Hematopoietic multipotent progenitor cell (in vitro differentiated cells): ENCODE measurements at regions not wholly inside any gene's neighbourhood (a gene's known extent, or its start where the extent isn't known, plus 50 kb on each side); places are given as distances from the start of the nearest gene placed in this dataset.
A peak's percentile ranks its signal among the peaks of the same experiment; 100 is the strongest.

Source experiments
- DNase-seq, 3 donors: peaks; one replicate each; pipeline ENCODE4 v3.0.0-alpha.2; 2011 to 2015; ENCODE audit warnings: low read depth in 2 of 3, low spot score in 2 of 3

DNA sequence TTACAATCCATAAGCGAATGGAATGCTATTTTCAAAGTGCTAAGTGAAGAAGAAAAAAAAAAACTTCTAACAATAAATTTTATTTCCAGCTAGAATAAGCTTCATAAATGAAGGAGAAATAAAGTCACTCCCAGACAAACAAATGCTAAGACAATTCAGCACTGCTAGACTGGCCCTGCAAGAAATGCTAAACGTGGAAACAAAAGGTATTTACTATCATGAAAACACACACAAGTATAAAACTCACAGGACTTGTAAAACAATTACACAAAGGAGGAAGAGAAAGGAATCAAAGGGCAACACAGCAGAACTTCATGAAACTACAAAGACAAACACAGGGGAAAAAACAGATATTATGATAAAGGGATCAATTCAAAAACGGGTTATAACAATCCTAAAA, 85.8 kb upstream of the NELL2 start:
- no peak for DNase-seq

DNA sequence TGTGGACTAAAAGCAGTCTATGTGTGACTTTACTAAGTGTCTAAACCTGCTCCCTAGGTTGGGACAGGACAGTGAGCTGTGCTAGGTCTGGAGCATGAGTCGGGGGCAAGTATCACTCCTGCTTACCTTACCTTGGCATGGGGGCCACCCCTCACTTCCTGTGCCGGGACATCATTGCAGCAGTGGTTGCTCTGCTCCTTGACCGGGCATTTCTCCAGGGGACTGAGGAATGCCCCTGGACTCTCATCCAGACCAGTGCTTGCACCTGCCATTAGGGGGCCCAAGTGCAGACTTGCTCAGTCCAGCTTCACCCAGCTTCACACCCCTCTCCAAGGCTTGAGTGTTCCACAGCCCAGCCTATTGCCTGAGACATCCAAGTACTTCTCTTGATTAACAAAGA, 84.7 kb upstream of the NELL2 start:
- DNase-seq: no peak

DNA sequence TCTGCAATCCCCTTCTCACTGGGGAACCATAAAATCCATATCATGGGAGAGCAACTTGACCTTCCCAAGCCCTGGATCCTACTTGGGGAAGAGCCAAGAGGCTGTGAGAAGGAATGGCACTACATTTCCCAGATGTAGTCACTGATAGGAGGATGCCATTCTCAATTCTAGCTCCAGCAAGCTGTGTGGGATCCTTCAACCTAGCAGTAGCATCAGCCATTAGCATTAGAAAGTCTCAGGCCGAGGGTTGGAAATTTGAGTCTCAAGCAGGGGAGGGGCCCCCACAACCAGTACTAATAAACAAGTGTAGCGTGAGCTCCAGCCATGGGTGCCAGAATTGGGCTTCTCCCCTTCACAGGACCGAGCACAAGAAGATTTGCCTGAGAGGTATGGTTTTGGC, 84.3 kb upstream of the NELL2 start:
- no peak for DNase-seq

DNA sequence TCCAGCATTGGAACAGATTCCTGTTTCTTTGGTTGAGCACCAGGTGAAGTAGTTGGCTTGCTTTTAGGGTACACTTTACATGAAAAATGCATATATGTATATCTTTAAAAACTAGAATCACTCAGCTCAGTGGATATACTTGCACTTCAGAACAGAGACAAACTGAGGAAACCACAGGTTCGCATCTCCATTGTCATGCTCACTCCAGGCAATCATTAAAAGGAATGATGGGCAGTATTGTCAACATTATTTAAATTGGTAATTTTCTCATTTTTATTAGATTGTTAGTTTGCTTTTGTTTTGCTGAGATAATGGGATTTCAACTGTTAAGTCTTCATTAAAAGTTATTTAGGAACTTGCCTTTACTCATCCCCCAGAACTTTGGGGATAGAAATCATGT, 71.0 kb upstream of the NELL2 start:
- no peak for DNase-seq

DNA sequence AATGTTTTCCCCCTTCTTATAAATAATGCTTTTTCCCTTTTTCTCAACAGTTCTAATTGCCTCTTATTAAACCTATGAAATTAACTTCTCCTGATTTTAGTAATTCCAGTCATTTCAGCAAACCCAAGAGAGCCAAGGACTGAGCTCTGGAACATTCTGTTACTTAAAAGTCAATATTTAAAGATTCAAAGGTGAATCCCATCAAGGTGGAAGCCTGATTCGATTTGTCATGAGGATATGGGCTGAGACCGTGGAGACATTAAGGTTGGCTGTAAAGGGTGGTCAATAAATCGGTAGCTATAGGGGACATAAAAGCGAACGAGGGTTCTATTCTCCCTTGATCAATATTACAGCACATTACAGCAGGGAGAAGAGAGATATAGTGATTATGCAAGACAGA, 66.6 kb upstream of the NELL2 start:
- DNase-seq: no peak

DNA sequence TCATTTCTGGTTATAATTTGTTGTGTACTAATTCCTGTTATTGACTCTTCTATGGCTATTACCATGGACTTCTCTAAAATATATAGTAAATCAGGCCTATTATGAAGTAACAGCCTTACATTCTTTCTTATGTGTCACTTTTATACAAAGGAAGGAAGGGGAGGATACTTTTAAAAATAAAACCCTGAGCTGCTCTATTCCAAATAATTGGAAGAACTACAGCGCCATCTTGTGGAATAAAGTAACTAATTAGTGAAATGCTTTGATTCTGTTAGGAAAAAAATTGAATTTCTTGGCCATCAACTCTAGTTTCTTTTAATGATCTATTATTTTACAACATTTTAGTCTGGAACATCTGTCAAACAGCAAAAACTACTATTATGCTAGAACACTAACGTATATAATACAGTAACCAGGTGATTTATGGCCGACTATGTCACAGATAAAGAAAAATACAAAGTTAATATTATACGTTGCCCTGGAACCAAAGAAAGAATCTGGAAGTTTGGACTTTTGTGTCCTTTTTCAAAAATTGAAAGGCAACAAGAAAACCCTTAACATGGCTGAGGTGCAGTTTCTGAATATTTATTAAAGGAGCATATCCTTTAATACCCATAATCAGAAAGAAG, 55.0 kb upstream of the NELL2 start:
- DNase-seq: peak; percentile 14 to 83 (median 41)

DNA sequence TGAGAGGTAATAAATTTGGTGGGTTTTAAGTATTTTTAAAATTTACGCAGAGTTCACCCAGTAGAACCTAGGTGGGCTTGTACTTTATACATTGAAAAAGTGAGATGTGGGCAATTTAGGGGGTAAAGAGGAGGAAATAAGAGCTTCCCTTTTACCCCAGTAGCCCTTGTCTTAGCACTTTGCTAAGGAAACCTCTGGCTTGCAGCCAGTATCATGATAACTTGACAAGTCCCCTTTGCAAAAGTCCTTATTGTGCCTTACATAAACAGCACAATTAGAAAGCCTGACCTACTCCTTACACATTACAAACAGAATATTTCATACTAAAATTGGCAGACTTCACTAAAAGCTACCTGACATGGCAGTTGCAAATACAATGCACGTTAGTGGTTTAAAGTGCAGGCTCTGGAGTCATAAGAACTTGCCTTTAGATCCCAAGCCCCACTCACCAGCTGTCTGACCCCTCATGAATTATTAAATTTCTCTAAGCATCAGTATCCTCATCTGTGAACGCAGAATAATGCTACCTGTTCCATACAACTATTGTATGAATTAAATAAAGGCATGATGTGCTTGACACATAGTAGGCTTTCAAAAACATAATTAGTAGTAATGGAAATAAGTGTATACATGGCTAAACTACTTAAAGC, 53.2 kb upstream of the NELL2 start:
- DNase-seq: peak in 1 of 3 donors; percentile 31
